ENCODE measurements at regions not wholly inside any gene's neighbourhood (a gene's known extent, or its start where the extent isn't known, plus 50 kb on each side); places are given as distances from the start of the nearest gene placed in this dataset.

DNA sequence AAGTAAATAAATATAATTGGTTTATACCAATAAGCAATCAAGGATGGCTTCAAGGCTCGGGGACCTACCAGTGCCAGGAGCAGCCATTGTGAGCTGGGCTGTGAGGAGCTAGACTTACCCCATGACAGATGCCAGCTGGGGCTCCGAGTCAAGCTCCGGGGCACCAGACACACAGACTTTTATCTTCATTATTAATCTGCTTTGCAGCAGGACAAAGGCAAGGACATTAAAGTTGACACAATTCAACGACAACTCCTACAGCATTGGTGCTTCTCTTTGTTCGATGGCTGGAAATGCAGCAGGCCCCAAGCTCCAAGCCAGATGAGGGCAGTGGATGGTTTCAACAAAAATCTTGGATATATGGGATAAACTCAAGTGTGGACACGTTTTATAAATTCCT is 68.3 kb downstream of the CD24 start:
- no peaks in the 10 kb centered on the region for H3K27me3 ChIP-seq (ENCODE audit: insufficient read depth)
- TF ChIP-seq JUNB (IDR thresholded peaks at IDR 0.05; ENCODE audit: unreplicated experiment) (no peak), EZH2 (IDR thresholded peaks at IDR 0.05; ENCODE audit: low read depth, unreplicated experiment) (no peak), CREB1 (CRISPR knock-in tag; IDR thresholded peaks at IDR 0.05; ENCODE audit: low read depth) (no peak), POLR2AphosphoS5 (IDR thresholded peaks at IDR 0.05; ENCODE audit: low read depth) (no peak), ZNF114 (CRISPR knock-in tag; IDR thresholded peaks at IDR 0.05) (no peak), STAT1 (IDR thresholded peaks at IDR 0.05; ENCODE audit: unreplicated experiment) (no peak), NANOG (IDR thresholded peaks at IDR 0.05; ENCODE audit: borderline replicate concordance) (no peak), EZH2phosphoT487 (IDR thresholded peaks at IDR 0.05; ENCODE audit: unreplicated experiment) (no peak)
- TF ChIP-seq, protein P1, sequence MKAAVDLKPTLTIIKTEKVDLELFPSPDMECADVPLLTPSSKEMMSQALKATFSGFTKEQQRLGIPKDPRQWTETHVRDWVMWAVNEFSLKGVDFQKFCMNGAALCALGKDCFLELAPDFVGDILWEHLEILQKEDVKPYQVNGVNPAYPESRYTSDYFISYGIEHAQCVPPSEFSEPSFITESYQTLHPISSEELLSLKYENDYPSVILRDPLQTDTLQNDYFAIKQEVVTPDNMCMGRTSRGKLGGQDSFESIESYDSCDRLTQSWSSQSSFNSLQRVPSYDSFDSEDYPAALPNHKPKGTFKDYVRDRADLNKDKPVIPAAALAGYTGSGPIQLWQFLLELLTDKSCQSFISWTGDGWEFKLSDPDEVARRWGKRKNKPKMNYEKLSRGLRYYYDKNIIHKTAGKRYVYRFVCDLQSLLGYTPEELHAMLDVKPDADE (IDR thresholded peaks at IDR 0.05), result no peak
- peak overlapping the region; percentile 73; the same call in 1 of the 2 replicates for H2AFZ ChIP-seq
- peaks cover 19% of the 10 kb centered on the region for H3K4me1 ChIP-seq (ENCODE audit: insufficient read depth)
- ATAC-seq (no peak), DNase-seq (ENCODE audit: low spot score) (no peak)
- H3F3A ChIP-seq (replicated peaks; ENCODE audit: low read depth), result peaks cover 1% of the 10 kb centered on the region; the same call in 1 of the 2 replicates
- H3K4me1 Mint-ChIP-seq, result peaks cover 23% of the 10 kb centered on the region
- H3K36me3 ChIP-seq (ENCODE audit: insufficient read depth), result peaks cover 14% of the 10 kb centered on the region; the same call in 1 of the 2 replicates
- H3K4me3 ChIP-seq, result no peak overlapping the region
- H3K27ac Mint-ChIP-seq, result no peak overlapping the region
- H3K36me3 Mint-ChIP-seq (ENCODE audit: low read depth), result peaks cover 42% of the 10 kb centered on the region
- H3K27ac ChIP-seq (ENCODE audit: low read depth), result no peak overlapping the region
- H3K9me2 ChIP-seq (ENCODE audit: insufficient read depth), result peaks cover 6% of the 10 kb centered on the region
- H3K79me2 ChIP-seq (replicated peaks; ENCODE audit: insufficient read depth), result no peaks in the 10 kb centered on the region
- H3K4me2 ChIP-seq, result no peak overlapping the region
- no peak overlapping the region for H3K4me3 Mint-ChIP-seq
- peaks cover 4% of the 10 kb centered on the region for H3K27me3 Mint-ChIP-seq (ENCODE audit: insufficient read depth, low read depth, poor library complexity)
- no peaks in the 10 kb centered on the region for H4K20me1 ChIP-seq (replicated peaks; ENCODE audit: insufficient read depth)
- H3K9me3 Mint-ChIP-seq, result peaks cover 44% of the 10 kb centered on the region

DNA sequence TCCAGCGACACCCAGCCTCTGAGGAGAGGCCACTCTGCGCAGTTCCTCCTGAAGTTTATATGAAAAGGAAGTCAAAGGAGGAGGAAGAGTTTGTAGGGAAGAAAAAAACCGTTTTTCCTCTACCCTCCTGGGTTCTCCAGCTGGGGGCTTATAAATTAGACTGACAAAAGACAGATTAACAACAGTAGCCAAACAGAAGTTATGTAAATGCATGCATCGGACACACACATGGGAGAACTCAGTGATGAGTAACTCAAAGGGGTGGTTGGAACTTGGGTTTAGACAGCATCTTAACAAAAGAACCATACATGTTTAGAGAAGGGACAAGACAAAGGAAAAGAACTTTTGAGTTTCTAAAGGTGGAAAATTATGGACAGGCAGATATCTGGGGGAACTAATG is 71.2 kb downstream of the CD24 start:
- Histone ChIP-seq H3K4me1 (ENCODE audit: insufficient read depth) (peaks cover 5% of the 10 kb centered on the region), H3F3A (replicated peaks; ENCODE audit: low read depth) (no peaks in the 10 kb centered on the region), H3K4me2 (no peak overlapping the region), H4K20me1 (replicated peaks; ENCODE audit: insufficient read depth) (no peaks in the 10 kb centered on the region), H3K9me2 (ENCODE audit: insufficient read depth) (peaks cover 8% of the 10 kb centered on the region), H3K36me3 (ENCODE audit: insufficient read depth) (peaks cover 20% of the 10 kb centered on the region; the same call in 1 of the 2 replicates), H3K79me2 (replicated peaks; ENCODE audit: insufficient read depth) (no peaks in the 10 kb centered on the region), H3K27me3 (ENCODE audit: insufficient read depth) (no peaks in the 10 kb centered on the region), H2AFZ (no peak overlapping the region), H3K4me3 (no peak overlapping the region), H3K27ac (ENCODE audit: low read depth) (peak overlapping the region; percentile 37)
- Mint-ChIP-seq H3K27me3 (ENCODE audit: insufficient read depth, low read depth, poor library complexity) (peaks cover 4% of the 10 kb centered on the region), H3K4me1 (peaks cover 15% of the 10 kb centered on the region), H3K9me3 (peaks cover 60% of the 10 kb centered on the region), H3K27ac (no peak overlapping the region), H3K36me3 (ENCODE audit: low read depth) (peaks cover 56% of the 10 kb centered on the region), H3K4me3 (no peak overlapping the region)
- peak; percentile 53 for DNase-seq (ENCODE audit: low spot score)
- peak; percentile 67 for ATAC-seq
- TF ChIP-seq CREB1 (CRISPR knock-in tag; IDR thresholded peaks at IDR 0.05; ENCODE audit: low read depth) (no peak), JUNB (IDR thresholded peaks at IDR 0.05; ENCODE audit: unreplicated experiment) (no peak), NANOG (IDR thresholded peaks at IDR 0.05; ENCODE audit: borderline replicate concordance) (no peak), EZH2 (IDR thresholded peaks at IDR 0.05; ENCODE audit: low read depth, unreplicated experiment) (no peak), STAT1 (IDR thresholded peaks at IDR 0.05; ENCODE audit: unreplicated experiment) (no peak), POLR2AphosphoS5 (IDR thresholded peaks at IDR 0.05; ENCODE audit: low read depth) (no peak), EZH2phosphoT487 (IDR thresholded peaks at IDR 0.05; ENCODE audit: unreplicated experiment) (no peak), ZNF114 (CRISPR knock-in tag; IDR thresholded peaks at IDR 0.05) (no peak)
- TF ChIP-seq, protein P2, sequence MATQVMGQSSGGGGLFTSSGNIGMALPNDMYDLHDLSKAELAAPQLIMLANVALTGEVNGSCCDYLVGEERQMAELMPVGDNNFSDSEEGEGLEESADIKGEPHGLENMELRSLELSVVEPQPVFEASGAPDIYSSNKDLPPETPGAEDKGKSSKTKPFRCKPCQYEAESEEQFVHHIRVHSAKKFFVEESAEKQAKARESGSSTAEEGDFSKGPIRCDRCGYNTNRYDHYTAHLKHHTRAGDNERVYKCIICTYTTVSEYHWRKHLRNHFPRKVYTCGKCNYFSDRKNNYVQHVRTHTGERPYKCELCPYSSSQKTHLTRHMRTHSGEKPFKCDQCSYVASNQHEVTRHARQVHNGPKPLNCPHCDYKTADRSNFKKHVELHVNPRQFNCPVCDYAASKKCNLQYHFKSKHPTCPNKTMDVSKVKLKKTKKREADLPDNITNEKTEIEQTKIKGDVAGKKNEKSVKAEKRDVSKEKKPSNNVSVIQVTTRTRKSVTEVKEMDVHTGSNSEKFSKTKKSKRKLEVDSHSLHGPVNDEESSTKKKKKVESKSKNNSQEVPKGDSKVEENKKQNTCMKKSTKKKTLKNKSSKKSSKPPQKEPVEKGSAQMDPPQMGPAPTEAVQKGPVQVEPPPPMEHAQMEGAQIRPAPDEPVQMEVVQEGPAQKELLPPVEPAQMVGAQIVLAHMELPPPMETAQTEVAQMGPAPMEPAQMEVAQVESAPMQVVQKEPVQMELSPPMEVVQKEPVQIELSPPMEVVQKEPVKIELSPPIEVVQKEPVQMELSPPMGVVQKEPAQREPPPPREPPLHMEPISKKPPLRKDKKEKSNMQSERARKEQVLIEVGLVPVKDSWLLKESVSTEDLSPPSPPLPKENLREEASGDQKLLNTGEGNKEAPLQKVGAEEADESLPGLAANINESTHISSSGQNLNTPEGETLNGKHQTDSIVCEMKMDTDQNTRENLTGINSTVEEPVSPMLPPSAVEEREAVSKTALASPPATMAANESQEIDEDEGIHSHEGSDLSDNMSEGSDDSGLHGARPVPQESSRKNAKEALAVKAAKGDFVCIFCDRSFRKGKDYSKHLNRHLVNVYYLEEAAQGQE (IDR thresholded peaks at IDR 0.05; ENCODE audit: unreplicated experiment), result no peak
- TF ChIP-seq, protein P1 (IDR thresholded peaks at IDR 0.05), result no peak
- TF ChIP-seq, protein P3, sequence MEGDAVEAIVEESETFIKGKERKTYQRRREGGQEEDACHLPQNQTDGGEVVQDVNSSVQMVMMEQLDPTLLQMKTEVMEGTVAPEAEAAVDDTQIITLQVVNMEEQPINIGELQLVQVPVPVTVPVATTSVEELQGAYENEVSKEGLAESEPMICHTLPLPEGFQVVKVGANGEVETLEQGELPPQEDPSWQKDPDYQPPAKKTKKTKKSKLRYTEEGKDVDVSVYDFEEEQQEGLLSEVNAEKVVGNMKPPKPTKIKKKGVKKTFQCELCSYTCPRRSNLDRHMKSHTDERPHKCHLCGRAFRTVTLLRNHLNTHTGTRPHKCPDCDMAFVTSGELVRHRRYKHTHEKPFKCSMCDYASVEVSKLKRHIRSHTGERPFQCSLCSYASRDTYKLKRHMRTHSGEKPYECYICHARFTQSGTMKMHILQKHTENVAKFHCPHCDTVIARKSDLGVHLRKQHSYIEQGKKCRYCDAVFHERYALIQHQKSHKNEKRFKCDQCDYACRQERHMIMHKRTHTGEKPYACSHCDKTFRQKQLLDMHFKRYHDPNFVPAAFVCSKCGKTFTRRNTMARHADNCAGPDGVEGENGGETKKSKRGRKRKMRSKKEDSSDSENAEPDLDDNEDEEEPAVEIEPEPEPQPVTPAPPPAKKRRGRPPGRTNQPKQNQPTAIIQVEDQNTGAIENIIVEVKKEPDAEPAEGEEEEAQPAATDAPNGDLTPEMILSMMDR (conservative IDR thresholded peaks at IDR 0.05; ENCODE audit: low read depth in 2 of 2), result no peak

Measured in GM23338 (cell line).